ENCODE measurements at regions not wholly inside any gene's neighbourhood (a gene's known extent, or its start where the extent isn't known, plus 50 kb on each side); places are given as distances from the start of the nearest gene placed in this dataset.

- TF ChIP-seq POLR2A (IDR thresholded peaks at IDR 0.05; ENCODE audit: low read depth, low read length) (no peak), POLR2AphosphoS5 (IDR thresholded peaks at IDR 0.05; ENCODE audit: low read depth, low read length) (no peak), TAF1 (IDR thresholded peaks at IDR 0.05; ENCODE audit: borderline replicate concordance, low read depth, low read length) (no peak)
- FAIRE-seq (peak; percentile 74), DNase-seq (ENCODE audit: insufficient read length) (no peak)
Measured at GRCh38 chr4:121277194-121278105, 103.4 kb downstream of the QRFPR start.

- TF ChIP-seq TAF1 (IDR thresholded peaks at IDR 0.05; ENCODE audit: borderline replicate concordance, low read depth, low read length) (no peak), POLR2A (IDR thresholded peaks at IDR 0.05; ENCODE audit: low read depth, low read length) (no peak)
- no peak for DNase-seq (ENCODE audit: insufficient read length)
- FAIRE-seq = no peak
Measured at GRCh38 chr4:121273191-121273590, 107.6 kb downstream of the QRFPR start.

GRCh38 chr4:121272526-121272925, 108.3 kb downstream of the QRFPR start:
- DNase-seq (ENCODE audit: insufficient read length) (no peak), FAIRE-seq (peak; percentile 38)
- TF ChIP-seq POLR2A (IDR thresholded peaks at IDR 0.05; ENCODE audit: low read depth, low read length) = no peak
- no peak for TF ChIP-seq POLR2AphosphoS5 (IDR thresholded peaks at IDR 0.05; ENCODE audit: low read depth, low read length)
- no peak for TF ChIP-seq TAF1 (IDR thresholded peaks at IDR 0.05; ENCODE audit: borderline replicate concordance, low read depth, low read length)

DNA sequence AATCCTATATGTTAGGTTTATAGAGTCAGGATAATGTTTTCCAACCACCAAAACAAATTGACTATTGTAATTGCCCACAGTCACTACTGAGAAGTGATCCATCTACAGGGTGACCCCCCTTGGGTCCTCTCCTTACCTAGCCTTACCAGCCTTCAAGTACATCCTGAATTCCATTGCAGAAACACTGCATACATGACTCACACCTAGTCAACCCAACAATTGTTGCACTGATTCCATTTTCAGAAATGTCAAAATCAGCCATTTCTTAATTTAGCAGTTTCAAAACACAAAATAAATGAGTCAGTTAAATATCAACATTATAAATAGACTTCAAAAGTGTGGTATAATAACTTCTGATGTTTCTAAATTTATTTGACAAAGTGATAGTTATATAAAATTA, 106.3 kb upstream of the TNIP3 start:
- DNase-seq (ENCODE audit: insufficient read length) = no peak
- no peak for FAIRE-seq
- TF ChIP-seq POLR2AphosphoS5 (IDR thresholded peaks at IDR 0.05; ENCODE audit: low read depth, low read length) (no peak), TAF1 (IDR thresholded peaks at IDR 0.05; ENCODE audit: borderline replicate concordance, low read depth, low read length) (no peak), POLR2A (IDR thresholded peaks at IDR 0.05; ENCODE audit: low read depth, low read length) (no peak)

DNA sequence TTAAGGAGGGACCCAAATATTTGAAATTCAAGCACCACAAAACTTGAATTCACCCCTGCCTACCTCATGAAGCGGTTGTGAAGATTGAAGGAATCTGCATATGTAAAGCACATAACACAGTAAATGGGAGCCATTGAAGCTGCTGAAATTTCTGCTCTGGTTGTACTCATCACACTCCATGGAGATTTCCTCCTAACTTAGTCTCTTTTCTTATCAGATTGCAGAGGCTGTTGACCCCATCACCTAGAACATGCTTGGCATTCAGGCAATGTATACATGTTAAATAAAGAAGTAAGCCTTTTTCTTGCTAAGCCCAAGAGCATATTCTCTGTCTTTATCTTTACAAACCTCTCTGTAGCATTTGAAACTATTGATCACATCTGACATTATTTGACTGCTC, 104.9 kb upstream of the TNIP3 start:
- DNase-seq (ENCODE audit: insufficient read length) (no peak), FAIRE-seq (no peak)
- TF ChIP-seq POLR2AphosphoS5 (IDR thresholded peaks at IDR 0.05; ENCODE audit: low read depth, low read length) (no peak), POLR2A (IDR thresholded peaks at IDR 0.05; ENCODE audit: low read depth, low read length) (no peak), TAF1 (IDR thresholded peaks at IDR 0.05; ENCODE audit: borderline replicate concordance, low read depth, low read length) (no peak)

DNA sequence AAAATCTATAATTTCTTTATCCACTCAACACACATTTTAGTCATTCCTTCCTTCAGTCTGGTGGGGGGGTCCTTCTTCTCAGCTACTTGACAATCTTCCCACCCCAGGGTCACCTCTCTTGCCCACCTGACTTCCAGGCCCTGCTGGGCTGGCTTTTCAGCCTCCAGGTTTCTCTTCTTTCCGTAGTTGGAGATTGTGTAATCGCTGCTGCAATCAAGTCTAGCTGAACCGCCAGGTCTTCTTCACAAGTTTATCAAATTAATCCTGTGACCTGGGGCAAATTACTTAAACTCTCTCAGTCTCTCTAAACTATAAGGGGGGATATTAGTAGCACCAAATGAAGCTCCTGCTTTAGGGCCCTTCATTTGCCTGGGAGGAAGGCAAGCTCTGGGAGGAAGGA, 102.9 kb upstream of the TNIP3 start:
- no peak for DNase-seq (ENCODE audit: insufficient read length)
- no peak for FAIRE-seq
- TF ChIP-seq POLR2A (IDR thresholded peaks at IDR 0.05; ENCODE audit: low read depth, low read length) (no peak), POLR2AphosphoS5 (IDR thresholded peaks at IDR 0.05; ENCODE audit: low read depth, low read length) (no peak), TAF1 (IDR thresholded peaks at IDR 0.05; ENCODE audit: borderline replicate concordance, low read depth, low read length) (no peak)

GRCh38 chr4:121256887-121257466, 92.9 kb upstream of the TNIP3 start:
- peak; percentile 36 for FAIRE-seq
- no peak for TF ChIP-seq POLR2A (IDR thresholded peaks at IDR 0.05; ENCODE audit: low read depth, low read length)
- DNase-seq (ENCODE audit: insufficient read length) = no peak

DNA sequence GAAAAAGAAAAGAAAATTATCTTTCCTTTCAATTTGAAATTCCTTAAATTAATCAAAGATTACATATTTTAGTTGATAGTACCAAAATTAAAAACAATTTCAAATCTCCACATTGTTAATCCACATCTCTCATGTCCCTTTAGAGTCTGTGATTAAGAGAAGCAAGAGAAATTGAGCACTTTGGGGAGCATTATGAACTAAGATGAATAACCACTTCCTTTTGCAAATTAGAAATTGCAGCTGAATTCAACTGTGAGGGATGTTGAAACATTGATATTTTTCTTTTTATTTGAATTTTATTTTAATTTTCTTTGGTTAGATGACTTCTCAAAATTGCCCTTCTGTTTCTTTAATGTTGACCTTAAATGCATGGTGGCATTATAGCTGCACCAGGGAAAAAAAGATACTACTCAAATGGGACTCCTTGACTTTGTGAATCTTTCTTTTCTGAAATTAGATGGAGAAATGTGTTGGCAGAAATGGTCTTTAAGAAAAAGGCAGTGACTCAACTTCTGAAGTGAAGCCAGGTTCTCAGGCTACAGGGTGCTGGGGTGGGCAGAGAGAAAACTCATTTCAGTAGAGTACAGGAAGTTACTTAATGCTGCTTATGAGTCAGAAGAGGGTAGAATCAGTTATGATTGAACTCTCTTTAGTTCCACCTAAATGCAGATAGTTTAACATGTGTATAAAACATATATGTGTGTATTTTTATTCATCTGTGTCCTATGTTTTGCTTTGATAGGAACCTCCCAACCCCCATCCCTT, 92.0 kb upstream of the TNIP3 start:
- FAIRE-seq (peak; percentile 84), DNase-seq (ENCODE audit: insufficient read length) (peak; percentile 24)
- TF ChIP-seq POLR2AphosphoS5 (IDR thresholded peaks at IDR 0.05; ENCODE audit: low read depth, low read length) = no peak
- TF ChIP-seq POLR2A (IDR thresholded peaks at IDR 0.05; ENCODE audit: low read depth, low read length) = no peak
- TF ChIP-seq TAF1 (IDR thresholded peaks at IDR 0.05; ENCODE audit: borderline replicate concordance, low read depth, low read length) = no peak

GRCh38 chr4:121253961-121254360, 89.8 kb upstream of the TNIP3 start:
- TF ChIP-seq TAF1 (IDR thresholded peaks at IDR 0.05; ENCODE audit: borderline replicate concordance, low read depth, low read length) (no peak), POLR2AphosphoS5 (IDR thresholded peaks at IDR 0.05; ENCODE audit: low read depth, low read length) (no peak), POLR2A (IDR thresholded peaks at IDR 0.05; ENCODE audit: low read depth, low read length) (no peak)
- peak; percentile 60 for FAIRE-seq
- no peak for DNase-seq (ENCODE audit: insufficient read length)

GRCh38 chr4:121252224-121252806, 88.2 kb upstream of the TNIP3 start:
- no peak for TF ChIP-seq TAF1 (IDR thresholded peaks at IDR 0.05; ENCODE audit: borderline replicate concordance, low read depth, low read length)

DNA sequence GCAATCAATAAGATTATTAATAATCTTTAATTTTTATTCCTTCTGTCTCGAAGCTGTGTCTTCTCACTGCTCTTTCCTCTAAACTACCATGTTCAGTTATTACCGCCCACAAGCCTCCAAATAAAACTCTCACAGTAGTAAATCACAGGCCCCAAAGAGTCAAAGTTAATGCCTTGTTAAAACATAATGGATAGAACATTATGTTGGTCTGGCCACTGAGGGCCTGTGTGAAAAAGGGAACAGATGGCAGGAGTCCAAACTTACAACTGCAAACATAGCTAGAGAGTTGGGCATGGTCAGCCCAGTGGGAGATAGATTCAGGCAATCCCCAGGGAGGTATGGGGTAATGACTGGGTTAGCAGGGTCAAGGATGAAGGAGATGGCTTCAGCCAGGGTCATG, 84.6 kb upstream of the TNIP3 start:
- FAIRE-seq (no peak), DNase-seq (ENCODE audit: insufficient read length) (no peak)
- no peak for TF ChIP-seq POLR2A (IDR thresholded peaks at IDR 0.05; ENCODE audit: low read depth, low read length)
- no peak for TF ChIP-seq TAF1 (IDR thresholded peaks at IDR 0.05; ENCODE audit: borderline replicate concordance, low read depth, low read length)
- no peak for TF ChIP-seq POLR2AphosphoS5 (IDR thresholded peaks at IDR 0.05; ENCODE audit: low read depth, low read length)

More at GRCh38 chr4:121252224-121252806, 88.2 kb upstream of the TNIP3 start:
- DNase-seq (ENCODE audit: insufficient read length) (no peak), FAIRE-seq (peak; percentile 91)

Data from GM12892 (cell line).